ENCODE measurements at regions not wholly inside any gene's neighbourhood (a gene's known extent, or its start where the extent isn't known, plus 50 kb on each side); places are given as distances from the start of the nearest gene placed in this dataset.
"Not testable (repeated sequence)": the region's sequence is repeated elsewhere in the genome, so short reads cannot be mapped to it uniquely, and the experiment has no call there.

GRCh38 chr13:59324401-59324800, 839.3 kb downstream of the DIAPH3 start:
- H3K4me2 ChIP-seq (ENCODE audit: low read depth, low read length, poor library complexity, severe bottlenecking); H3K27ac ChIP-seq (ENCODE audit: low read length); H4K20me1 ChIP-seq (ENCODE audit: insufficient read depth, low read depth, low read length); H3K79me2 ChIP-seq (ENCODE audit: low read length); H3K27me3 ChIP-seq (ENCODE audit: low read length); H3K4me3 ChIP-seq (ENCODE audit: low read length); DNase-seq; H3K9me2 ChIP-seq (replicated peaks; ENCODE audit: insufficient read depth, low read length); H3K36me3 ChIP-seq (ENCODE audit: insufficient read depth, low read length); H2AFZ ChIP-seq (ENCODE audit: low read length); H3K4me1 ChIP-seq (ENCODE audit: low read length); H3K9ac ChIP-seq (ENCODE audit: low read length); H3K9me3 ChIP-seq (ENCODE audit: low read length): not testable (repeated sequence)

- Histone ChIP-seq H3K9me3 (ENCODE audit: low read length) (no peaks in the 10 kb centered on the region), H3K9ac (ENCODE audit: low read length) (no peak overlapping the region), H3K27me3 (ENCODE audit: low read length) (no peaks in the 10 kb centered on the region), H3K27ac (ENCODE audit: low read length) (no peak overlapping the region), H2AFZ (ENCODE audit: low read length) (no peak overlapping the region), H3K79me2 (ENCODE audit: low read length) (no peaks in the 10 kb centered on the region), H4K20me1 (ENCODE audit: insufficient read depth, low read depth, low read length) (no peaks in the 10 kb centered on the region), H3K36me3 (ENCODE audit: insufficient read depth, low read length) (no peaks in the 10 kb centered on the region), H3K4me2 (ENCODE audit: low read depth, low read length, poor library complexity, severe bottlenecking) (no peak overlapping the region), H3K4me1 (ENCODE audit: low read length) (no peaks in the 10 kb centered on the region), H3K4me3 (ENCODE audit: low read length) (no peak overlapping the region), H3K9me2 (replicated peaks; ENCODE audit: insufficient read depth, low read length) (no peaks in the 10 kb centered on the region)
- DNase-seq: no peak
Observed at GRCh38 chr13:59326717-59327116, 837.0 kb downstream of the DIAPH3 start.

GRCh38 chr13:59330764-59331163, 833.0 kb downstream of the DIAPH3 start:
- no peak overlapping the region for H3K27ac ChIP-seq (ENCODE audit: low read length)
- H3K4me3 ChIP-seq (ENCODE audit: low read length): no peak overlapping the region
- no peaks in the 10 kb centered on the region for H4K20me1 ChIP-seq (ENCODE audit: insufficient read depth, low read depth, low read length)
- H3K9me3 ChIP-seq (ENCODE audit: low read length): no peaks in the 10 kb centered on the region
- H3K4me2 ChIP-seq (ENCODE audit: low read depth, low read length, poor library complexity, severe bottlenecking): no peak overlapping the region
- H3K79me2 ChIP-seq (ENCODE audit: low read length): no peaks in the 10 kb centered on the region
- H3K4me1 ChIP-seq (ENCODE audit: low read length): no peaks in the 10 kb centered on the region
- H3K27me3 ChIP-seq (ENCODE audit: low read length): no peaks in the 10 kb centered on the region
- H3K9me2 ChIP-seq (replicated peaks; ENCODE audit: insufficient read depth, low read length): no peaks in the 10 kb centered on the region
- no peaks in the 10 kb centered on the region for H3K36me3 ChIP-seq (ENCODE audit: insufficient read depth, low read length)
- H3K9ac ChIP-seq (ENCODE audit: low read length): no peak overlapping the region
- no peak for DNase-seq
- H2AFZ ChIP-seq (ENCODE audit: low read length): no peak overlapping the region

- Histone ChIP-seq H2AFZ (ENCODE audit: low read length) (no peak overlapping the region), H3K9me2 (replicated peaks; ENCODE audit: insufficient read depth, low read length) (no peaks in the 10 kb centered on the region), H3K4me1 (ENCODE audit: low read length) (no peaks in the 10 kb centered on the region), H3K9me3 (ENCODE audit: low read length) (no peaks in the 10 kb centered on the region), H3K27me3 (ENCODE audit: low read length) (no peaks in the 10 kb centered on the region), H3K4me3 (ENCODE audit: low read length) (no peak overlapping the region), H3K36me3 (ENCODE audit: insufficient read depth, low read length) (no peaks in the 10 kb centered on the region), H3K9ac (ENCODE audit: low read length) (no peak overlapping the region), H3K79me2 (ENCODE audit: low read length) (no peaks in the 10 kb centered on the region), H3K4me2 (ENCODE audit: low read depth, low read length, poor library complexity, severe bottlenecking) (no peak overlapping the region), H4K20me1 (ENCODE audit: insufficient read depth, low read depth, low read length) (no peaks in the 10 kb centered on the region), H3K27ac (ENCODE audit: low read length) (no peak overlapping the region)
- no peak for DNase-seq
Observed at GRCh38 chr13:59332966-59333365, 830.8 kb downstream of the DIAPH3 start.

GRCh38 chr13:59337070-59337469, 826.7 kb downstream of the DIAPH3 start:
- Histone ChIP-seq H3K36me3 (ENCODE audit: insufficient read depth, low read length) (no peaks in the 10 kb centered on the region), H3K4me3 (ENCODE audit: low read length) (no peak overlapping the region), H2AFZ (ENCODE audit: low read length) (no peak overlapping the region), H4K20me1 (ENCODE audit: insufficient read depth, low read depth, low read length) (no peaks in the 10 kb centered on the region), H3K27ac (ENCODE audit: low read length) (no peak overlapping the region), H3K27me3 (ENCODE audit: low read length) (no peaks in the 10 kb centered on the region), H3K79me2 (ENCODE audit: low read length) (no peaks in the 10 kb centered on the region), H3K9me3 (ENCODE audit: low read length) (no peaks in the 10 kb centered on the region), H3K4me2 (ENCODE audit: low read depth, low read length, poor library complexity, severe bottlenecking) (no peak overlapping the region), H3K9me2 (replicated peaks; ENCODE audit: insufficient read depth, low read length) (no peaks in the 10 kb centered on the region), H3K4me1 (ENCODE audit: low read length) (no peaks in the 10 kb centered on the region), H3K9ac (ENCODE audit: low read length) (no peak overlapping the region)
- no peak for DNase-seq

- Histone ChIP-seq H3K9me2 (replicated peaks; ENCODE audit: insufficient read depth, low read length) (no peaks in the 10 kb centered on the region), H3K79me2 (ENCODE audit: low read length) (no peaks in the 10 kb centered on the region), H3K4me3 (ENCODE audit: low read length) (no peak overlapping the region), H4K20me1 (ENCODE audit: insufficient read depth, low read depth, low read length) (no peaks in the 10 kb centered on the region), H3K9me3 (ENCODE audit: low read length) (no peaks in the 10 kb centered on the region), H3K27ac (ENCODE audit: low read length) (no peak overlapping the region), H3K4me1 (ENCODE audit: low read length) (no peaks in the 10 kb centered on the region), H3K9ac (ENCODE audit: low read length) (no peak overlapping the region), H3K36me3 (ENCODE audit: insufficient read depth, low read length) (no peaks in the 10 kb centered on the region), H2AFZ (ENCODE audit: low read length) (no peak overlapping the region), H3K4me2 (ENCODE audit: low read depth, low read length, poor library complexity, severe bottlenecking) (no peak overlapping the region), H3K27me3 (ENCODE audit: low read length) (no peaks in the 10 kb centered on the region)
- DNase-seq: no peak
Observed at GRCh38 chr13:59340151-59340550, 823.6 kb downstream of the DIAPH3 start.

GRCh38 chr13:59340581-59340980, 823.1 kb downstream of the DIAPH3 start:
- Histone ChIP-seq H3K79me2 (ENCODE audit: low read length) (no peaks in the 10 kb centered on the region), H3K4me2 (ENCODE audit: low read depth, low read length, poor library complexity, severe bottlenecking) (no peak overlapping the region), H3K4me3 (ENCODE audit: low read length) (no peak overlapping the region), H3K9ac (ENCODE audit: low read length) (no peak overlapping the region), H3K9me2 (replicated peaks; ENCODE audit: insufficient read depth, low read length) (no peaks in the 10 kb centered on the region), H3K4me1 (ENCODE audit: low read length) (no peaks in the 10 kb centered on the region), H3K36me3 (ENCODE audit: insufficient read depth, low read length) (no peaks in the 10 kb centered on the region), H3K27me3 (ENCODE audit: low read length) (no peaks in the 10 kb centered on the region), H3K9me3 (ENCODE audit: low read length) (no peaks in the 10 kb centered on the region), H2AFZ (ENCODE audit: low read length) (no peak overlapping the region), H3K27ac (ENCODE audit: low read length) (no peak overlapping the region), H4K20me1 (ENCODE audit: insufficient read depth, low read depth, low read length) (no peaks in the 10 kb centered on the region)
- no peak for DNase-seq

- H3K36me3 ChIP-seq (ENCODE audit: insufficient read depth, low read length): no peaks in the 10 kb centered on the region
- H3K9me3 ChIP-seq (ENCODE audit: low read length): no peaks in the 10 kb centered on the region
- H3K79me2 ChIP-seq (ENCODE audit: low read length): no peaks in the 10 kb centered on the region
- H3K9ac ChIP-seq (ENCODE audit: low read length): no peak overlapping the region
- H3K4me2 ChIP-seq (ENCODE audit: low read depth, low read length, poor library complexity, severe bottlenecking): no peak overlapping the region
- no peak overlapping the region for H3K4me3 ChIP-seq (ENCODE audit: low read length)
- H2AFZ ChIP-seq (ENCODE audit: low read length): no peak overlapping the region
- no peaks in the 10 kb centered on the region for H4K20me1 ChIP-seq (ENCODE audit: insufficient read depth, low read depth, low read length)
- DNase-seq: no peak
- no peaks in the 10 kb centered on the region for H3K27me3 ChIP-seq (ENCODE audit: low read length)
- no peak overlapping the region for H3K27ac ChIP-seq (ENCODE audit: low read length)
- H3K9me2 ChIP-seq (replicated peaks; ENCODE audit: insufficient read depth, low read length): no peaks in the 10 kb centered on the region
- H3K4me1 ChIP-seq (ENCODE audit: low read length): no peaks in the 10 kb centered on the region
Observed at GRCh38 chr13:59342400-59342799, 821.3 kb downstream of the DIAPH3 start.

- H3K79me2 ChIP-seq (ENCODE audit: low read length): no peaks in the 10 kb centered on the region
- DNase-seq: no peak
- H3K4me2 ChIP-seq (ENCODE audit: low read depth, low read length, poor library complexity, severe bottlenecking): no peak overlapping the region
- H3K4me1 ChIP-seq (ENCODE audit: low read length): no peaks in the 10 kb centered on the region
- no peaks in the 10 kb centered on the region for H3K9me3 ChIP-seq (ENCODE audit: low read length)
- no peaks in the 10 kb centered on the region for H4K20me1 ChIP-seq (ENCODE audit: insufficient read depth, low read depth, low read length)
- H3K9me2 ChIP-seq (replicated peaks; ENCODE audit: insufficient read depth, low read length): no peaks in the 10 kb centered on the region
- H3K27ac ChIP-seq (ENCODE audit: low read length): no peak overlapping the region
- H2AFZ ChIP-seq (ENCODE audit: low read length): no peak overlapping the region
- no peaks in the 10 kb centered on the region for H3K36me3 ChIP-seq (ENCODE audit: insufficient read depth, low read length)
- no peak overlapping the region for H3K4me3 ChIP-seq (ENCODE audit: low read length)
- H3K27me3 ChIP-seq (ENCODE audit: low read length): no peaks in the 10 kb centered on the region
- H3K9ac ChIP-seq (ENCODE audit: low read length): no peak overlapping the region
Observed at GRCh38 chr13:59343132-59343531, 820.6 kb downstream of the DIAPH3 start.
